Stimulated activated naive CD4-positive, alpha-beta T cell (primary cell): ENCODE measurements at regions not wholly inside any gene's neighbourhood (a gene's known extent, or its start where the extent isn't known, plus 50 kb on each side); places are given as distances from the start of the nearest gene placed in this dataset.

Source experiments
- DNase-seq, 6 experiments: peaks; one replicate each; lab custom pipeline; 2025; lab: John Stamatoyannopoulos, UW

DNA sequence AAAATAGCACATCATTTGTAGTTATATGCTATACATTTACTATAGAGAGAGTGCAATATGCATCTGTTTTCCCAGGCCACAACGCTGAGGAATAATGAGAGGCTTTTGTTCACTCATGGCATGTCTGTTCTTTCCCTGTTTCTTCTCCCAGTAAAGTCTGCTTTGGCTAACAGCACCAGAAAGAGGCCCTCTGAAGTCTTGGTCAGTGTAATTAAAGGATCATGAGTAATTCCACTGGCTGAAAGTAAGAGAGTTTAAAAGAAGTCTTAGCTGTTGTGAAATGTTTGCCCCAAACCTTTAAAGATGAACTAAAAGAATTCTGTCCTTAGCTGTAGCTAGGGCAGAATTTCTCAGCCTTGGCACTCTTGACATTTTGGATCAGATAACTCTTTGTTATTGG is 228.8 kb downstream of the TLE4 start:
- no peak for DNase-seq

DNA sequence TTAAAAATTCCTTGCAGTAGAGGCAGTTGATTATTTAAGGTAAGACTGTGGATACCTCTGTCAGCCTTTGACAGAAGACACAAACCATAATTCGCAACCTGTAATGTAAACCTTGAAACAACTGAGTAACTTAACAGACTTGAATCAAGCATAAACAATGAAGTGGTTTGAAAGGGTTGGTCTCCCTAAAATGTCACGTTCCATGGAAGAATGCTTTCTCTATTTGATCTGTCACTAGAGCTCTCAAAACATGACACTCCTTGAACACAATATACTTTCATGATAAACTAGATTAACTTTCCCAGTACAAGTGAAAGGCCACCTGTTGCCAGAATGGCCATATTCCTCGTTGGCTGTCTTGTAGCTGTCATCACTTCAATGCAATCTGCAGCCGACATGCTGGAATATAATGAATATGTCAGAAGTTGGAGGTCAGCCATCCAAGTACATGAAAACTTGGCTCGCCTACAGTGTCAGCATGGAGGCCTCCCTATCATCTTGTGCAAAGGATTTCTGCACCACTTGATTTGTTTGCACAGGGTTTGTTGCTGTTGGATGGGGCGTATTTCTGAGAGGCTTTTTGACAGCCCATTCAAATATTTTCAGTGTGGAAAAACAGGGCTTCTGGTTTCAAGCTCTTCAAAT is 228.0 kb downstream of the TLE4 start:
- DNase-seq, result no peak

- DNase-seq, result no peak
Observed at GRCh38 chr9:79798450-79798849, 226.7 kb downstream of the TLE4 start.

DNA sequence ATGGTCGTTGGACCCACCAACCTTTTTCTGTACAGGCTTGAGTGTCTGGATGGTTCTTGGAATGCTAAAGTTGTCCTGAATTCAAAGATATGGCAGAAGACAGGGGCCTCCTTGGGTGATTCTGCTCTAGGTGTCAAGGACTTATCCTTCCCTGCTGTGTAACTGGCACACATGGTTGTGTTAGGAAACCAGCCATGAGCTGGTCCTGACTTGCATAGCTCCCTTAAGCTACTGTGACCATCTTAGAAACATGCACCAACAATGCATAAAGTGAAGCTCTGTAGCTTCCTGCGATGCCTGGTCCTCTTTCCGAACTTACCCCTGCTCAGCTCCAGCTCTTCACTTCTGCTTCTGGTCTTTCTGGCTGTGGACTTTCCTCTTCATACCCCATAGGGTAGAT is 224.6 kb downstream of the TLE4 start:
- no peak for DNase-seq

GRCh38 chr9:79788662-79789061 is 216.9 kb downstream of the TLE4 start:
- DNase-seq, result no peak

DNA sequence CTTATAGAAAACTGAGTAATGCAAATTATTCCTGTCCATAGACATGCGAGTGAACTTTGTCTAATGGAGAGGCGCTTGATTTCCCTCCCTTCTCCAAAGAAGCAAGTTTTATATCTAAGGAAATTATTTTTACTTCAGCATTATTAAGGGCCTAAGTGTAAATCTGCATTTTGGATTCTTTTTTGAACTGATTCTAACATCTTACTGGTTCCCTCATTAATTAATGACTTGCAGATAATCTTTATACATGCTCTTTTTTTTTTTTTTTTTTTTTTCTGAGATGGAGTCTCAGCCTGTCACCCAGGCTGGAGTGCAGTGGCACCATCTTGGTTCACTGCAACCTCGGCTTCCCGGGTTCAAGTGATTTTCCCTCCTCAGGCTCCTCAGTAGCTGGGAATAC is 209.5 kb downstream of the TLE4 start:
- DNase-seq, result no peak

DNA sequence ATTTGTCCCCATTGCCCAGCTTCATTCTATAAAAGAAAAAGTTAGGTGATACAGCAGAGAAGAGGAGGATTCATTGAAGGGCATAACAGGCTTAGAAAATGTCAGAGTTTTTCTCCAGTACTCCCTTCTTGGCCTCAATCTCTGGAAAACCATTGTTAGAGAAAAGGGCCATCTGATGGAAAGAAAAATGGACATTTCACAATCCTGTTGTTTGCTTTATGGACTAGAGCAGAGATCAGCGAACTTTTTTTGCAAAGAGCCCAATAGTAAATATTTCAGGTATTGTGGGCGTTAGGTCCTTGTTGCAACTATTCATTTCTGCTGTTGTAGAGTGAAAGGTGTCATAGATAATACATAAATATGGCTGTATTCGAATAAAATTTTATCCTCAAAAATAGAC is 208.8 kb downstream of the TLE4 start:
- no peak for DNase-seq

GRCh38 chr9:79779901-79780300 is 208.1 kb downstream of the TLE4 start:
- no peak for DNase-seq

- DNase-seq, result no peak
Observed at GRCh38 chr9:79778581-79778980, 206.8 kb downstream of the TLE4 start.

DNA sequence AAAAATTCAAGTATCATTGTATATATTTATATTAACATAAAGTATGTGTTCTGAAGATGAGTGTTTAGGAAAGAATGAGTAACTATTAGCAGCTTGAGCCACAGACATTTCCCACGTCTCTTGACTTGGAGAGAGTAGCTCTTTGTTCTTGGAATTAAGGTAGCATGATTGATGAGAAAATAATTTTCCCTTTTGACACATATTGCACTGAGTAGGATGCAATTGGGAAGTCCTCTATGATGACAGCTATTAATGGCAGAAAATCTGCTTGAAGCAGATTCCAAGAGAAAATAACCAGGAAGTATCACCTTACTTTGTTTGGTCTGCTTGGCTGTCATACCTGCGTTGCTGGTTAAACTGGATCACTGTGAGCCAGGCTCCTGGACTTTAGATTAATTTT is 204.8 kb downstream of the TLE4 start:
- DNase-seq, result no peak
